ENCODE measurements at regions not wholly inside any gene's neighbourhood (a gene's known extent, or its start where the extent isn't known, plus 50 kb on each side); places are given as distances from the start of the nearest gene placed in this dataset.

GRCh38 chr2:226644399-226644865 is 155.2 kb downstream of the IRS1 start:
- Histone ChIP-seq H3K4me3 (replicated peaks; ENCODE audit: insufficient read depth, low read length) (no peak overlapping the region), H3K27ac (replicated peaks) (no peak overlapping the region), H3K27me3 (ENCODE audit: insufficient read depth, poor library complexity, severe bottlenecking) (no peaks in the 10 kb centered on the region)
- no peak for DNase-seq (ENCODE audit: low read depth in 1 of 2, low spot score in 1 of 2)
- TF ChIP-seq REST (IDR thresholded peaks at IDR 0.05; ENCODE audit: insufficient replicate concordance, low read depth) (no peak), POLR2AphosphoS5 (IDR thresholded peaks at IDR 0.05; ENCODE audit: low read depth) (no peak), GABPA (IDR thresholded peaks at IDR 0.05; ENCODE audit: low read depth) (no peak), SPI1 (IDR thresholded peaks at IDR 0.05; ENCODE audit: borderline replicate concordance, low read depth) (no peak)
- TF ChIP-seq, protein P1, sequence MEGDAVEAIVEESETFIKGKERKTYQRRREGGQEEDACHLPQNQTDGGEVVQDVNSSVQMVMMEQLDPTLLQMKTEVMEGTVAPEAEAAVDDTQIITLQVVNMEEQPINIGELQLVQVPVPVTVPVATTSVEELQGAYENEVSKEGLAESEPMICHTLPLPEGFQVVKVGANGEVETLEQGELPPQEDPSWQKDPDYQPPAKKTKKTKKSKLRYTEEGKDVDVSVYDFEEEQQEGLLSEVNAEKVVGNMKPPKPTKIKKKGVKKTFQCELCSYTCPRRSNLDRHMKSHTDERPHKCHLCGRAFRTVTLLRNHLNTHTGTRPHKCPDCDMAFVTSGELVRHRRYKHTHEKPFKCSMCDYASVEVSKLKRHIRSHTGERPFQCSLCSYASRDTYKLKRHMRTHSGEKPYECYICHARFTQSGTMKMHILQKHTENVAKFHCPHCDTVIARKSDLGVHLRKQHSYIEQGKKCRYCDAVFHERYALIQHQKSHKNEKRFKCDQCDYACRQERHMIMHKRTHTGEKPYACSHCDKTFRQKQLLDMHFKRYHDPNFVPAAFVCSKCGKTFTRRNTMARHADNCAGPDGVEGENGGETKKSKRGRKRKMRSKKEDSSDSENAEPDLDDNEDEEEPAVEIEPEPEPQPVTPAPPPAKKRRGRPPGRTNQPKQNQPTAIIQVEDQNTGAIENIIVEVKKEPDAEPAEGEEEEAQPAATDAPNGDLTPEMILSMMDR (IDR thresholded peaks at IDR 0.05; ENCODE audit: insufficient read depth, low read length), result no peak

GRCh38 chr2:226643946-226644282 is 155.7 kb downstream of the IRS1 start:
- TF ChIP-seq, protein P1 (IDR thresholded peaks at IDR 0.05; ENCODE audit: insufficient read depth, low read length), result no peak
- TF ChIP-seq GABPA (IDR thresholded peaks at IDR 0.05; ENCODE audit: low read depth) (no peak), REST (IDR thresholded peaks at IDR 0.05; ENCODE audit: insufficient replicate concordance, low read depth) (no peak), POLR2AphosphoS5 (IDR thresholded peaks at IDR 0.05; ENCODE audit: low read depth) (no peak), SPI1 (IDR thresholded peaks at IDR 0.05; ENCODE audit: borderline replicate concordance, low read depth) (no peak)
- DNase-seq (ENCODE audit: low read depth in 1 of 2, low spot score in 1 of 2), result no peak
- Histone ChIP-seq H3K4me3 (replicated peaks; ENCODE audit: insufficient read depth, low read length) (no peak overlapping the region), H3K27ac (replicated peaks) (no peak overlapping the region), H3K27me3 (ENCODE audit: insufficient read depth, poor library complexity, severe bottlenecking) (no peaks in the 10 kb centered on the region)

DNA sequence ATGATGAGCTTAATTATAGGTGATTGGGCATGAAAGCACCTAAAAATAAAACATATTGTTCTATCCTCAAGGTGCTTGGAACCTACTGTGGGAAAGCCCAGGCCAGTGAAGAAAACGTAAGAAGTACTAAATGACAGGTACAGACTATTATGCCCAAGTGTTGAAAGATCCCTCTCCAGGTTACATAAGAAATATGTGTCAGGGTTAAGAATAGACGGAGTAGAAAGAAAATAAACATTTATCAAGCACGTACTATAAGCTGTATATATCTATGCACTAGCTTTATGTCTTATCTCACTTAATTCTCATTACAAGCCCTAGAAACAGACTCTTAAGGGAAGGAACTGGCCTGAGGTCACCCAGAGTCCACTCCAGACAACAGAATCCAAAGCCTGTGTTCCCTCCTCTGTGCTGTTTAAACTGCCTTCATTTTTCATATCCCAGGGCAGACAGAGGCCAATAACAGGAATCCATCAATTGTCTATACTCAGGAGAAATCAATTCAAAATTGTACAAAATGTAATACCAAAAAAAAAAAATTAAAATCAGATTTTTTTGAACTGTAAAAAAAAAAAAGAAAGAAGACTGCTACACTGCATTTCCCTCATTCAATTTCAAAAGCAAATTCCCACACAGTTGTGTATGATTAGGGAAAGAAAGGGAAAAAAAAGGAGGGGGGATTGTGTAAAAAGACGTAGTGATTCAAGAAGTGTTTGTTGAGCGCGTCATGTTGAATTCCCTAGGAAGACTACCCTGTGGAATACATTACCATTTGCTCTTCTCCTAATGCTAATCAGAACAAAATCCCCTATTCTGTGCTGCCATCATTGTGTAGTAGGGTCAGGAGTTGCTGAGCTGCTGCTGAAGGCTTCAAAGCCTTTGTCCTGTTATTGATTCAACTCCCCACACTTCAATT is 156.3 kb downstream of the IRS1 start:
- DNase-seq (ENCODE audit: low read depth in 1 of 2, low spot score in 1 of 2), result no peak
- no peaks in the 10 kb centered on the region for H3K27me3 ChIP-seq (ENCODE audit: insufficient read depth, poor library complexity, severe bottlenecking)
- no peak overlapping the region for H3K4me3 ChIP-seq (replicated peaks; ENCODE audit: insufficient read depth, low read length)
- no peak overlapping the region for H3K27ac ChIP-seq (replicated peaks)
- TF ChIP-seq GABPA (IDR thresholded peaks at IDR 0.05; ENCODE audit: low read depth) (no peak), POLR2AphosphoS5 (IDR thresholded peaks at IDR 0.05; ENCODE audit: low read depth) (no peak), REST (IDR thresholded peaks at IDR 0.05; ENCODE audit: insufficient replicate concordance, low read depth) (no peak), SPI1 (IDR thresholded peaks at IDR 0.05; ENCODE audit: borderline replicate concordance, low read depth) (no peak)
- TF ChIP-seq, protein P1 (IDR thresholded peaks at IDR 0.05; ENCODE audit: insufficient read depth, low read length), result no peak
